ENCODE measurements at regions not wholly inside any gene's neighbourhood (a gene's known extent, or its start where the extent isn't known, plus 50 kb on each side); places are given as distances from the start of the nearest gene placed in this dataset.

- TF ChIP-seq CTCF (IDR thresholded peaks at IDR 0.05; ENCODE audit: control insufficient read depth, extremely low read depth, insufficient read depth): no peak
- DNase-seq (ENCODE audit: low read depth): no peak
- no peak overlapping the region for H3K4me3 ChIP-seq (ENCODE audit: low read depth, low read length)
Observed at GRCh38 chr4:115287426-115287825, 174.0 kb upstream of the NDST4 start.

- no peak for DNase-seq (ENCODE audit: low read depth)
- TF ChIP-seq CTCF (IDR thresholded peaks at IDR 0.05; ENCODE audit: control insufficient read depth, extremely low read depth, insufficient read depth): no peak
- no peak overlapping the region for H3K4me3 ChIP-seq (ENCODE audit: low read depth, low read length)
Observed at GRCh38 chr4:115279330-115279729, 165.9 kb upstream of the NDST4 start.

DNA sequence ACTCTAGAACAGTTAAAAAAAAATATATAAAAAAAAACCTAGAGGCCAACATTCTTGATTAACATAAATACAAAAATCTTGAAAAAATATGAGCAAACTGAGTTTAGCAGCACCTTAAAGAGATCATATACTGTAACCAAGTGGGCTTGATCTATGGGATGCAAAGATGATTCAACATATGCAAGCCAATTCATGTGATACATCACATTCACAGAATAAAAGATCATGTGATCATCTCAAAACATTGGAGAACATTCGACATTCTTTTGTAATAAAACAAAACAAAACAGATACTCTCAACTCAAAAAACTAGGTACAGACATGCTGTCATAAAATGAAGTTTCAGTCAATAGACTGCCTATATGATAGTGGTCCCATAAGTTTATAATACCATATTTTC lies 165.4 kb upstream of the NDST4 start:
- DNase-seq (ENCODE audit: low read depth): no peak
- H3K4me3 ChIP-seq (ENCODE audit: low read depth, low read length): no peak overlapping the region
- no peak for TF ChIP-seq CTCF (IDR thresholded peaks at IDR 0.05; ENCODE audit: control insufficient read depth, extremely low read depth, insufficient read depth)

GRCh38 chr4:115275615-115276014 lies 162.2 kb upstream of the NDST4 start:
- no peak for DNase-seq (ENCODE audit: low read depth)
- TF ChIP-seq CTCF (IDR thresholded peaks at IDR 0.05; ENCODE audit: control insufficient read depth, extremely low read depth, insufficient read depth): no peak
- no peak overlapping the region for H3K4me3 ChIP-seq (ENCODE audit: low read depth, low read length)

DNA sequence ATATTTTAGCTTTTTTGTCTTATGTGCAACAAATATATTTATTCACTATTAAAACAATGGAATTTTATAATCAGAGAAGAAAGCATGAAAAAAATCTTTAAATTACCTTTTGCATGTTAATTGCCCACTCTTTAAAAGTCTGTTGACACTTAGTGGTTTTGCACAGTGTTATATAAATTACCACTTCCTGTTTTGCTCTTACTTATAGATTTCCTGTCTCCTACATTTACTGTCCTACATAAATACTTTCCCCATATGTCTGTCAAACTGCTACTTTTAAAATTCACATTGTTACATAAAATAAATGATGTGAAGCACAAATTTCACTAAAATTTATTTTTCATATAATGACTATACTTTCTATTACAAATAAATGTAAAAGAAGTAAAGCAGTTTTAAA lies 161.1 kb upstream of the NDST4 start:
- TF ChIP-seq CTCF (IDR thresholded peaks at IDR 0.05; ENCODE audit: control insufficient read depth, extremely low read depth, insufficient read depth): no peak

GRCh38 chr4:115272594-115272993 lies 159.2 kb upstream of the NDST4 start:
- no peak for DNase-seq (ENCODE audit: low read depth)
- no peak for TF ChIP-seq CTCF (IDR thresholded peaks at IDR 0.05; ENCODE audit: control insufficient read depth, extremely low read depth, insufficient read depth)
- H3K4me3 ChIP-seq (ENCODE audit: low read depth, low read length): no peak overlapping the region

More for the DNA sequence above, 161.1 kb upstream of the NDST4 start:
- no peak for DNase-seq (ENCODE audit: low read depth)
- H3K4me3 ChIP-seq (ENCODE audit: low read depth, low read length): no peak overlapping the region

GRCh38 chr4:115272185-115272584 lies 158.8 kb upstream of the NDST4 start:
- DNase-seq (ENCODE audit: low read depth): no peak
- TF ChIP-seq CTCF (IDR thresholded peaks at IDR 0.05; ENCODE audit: control insufficient read depth, extremely low read depth, insufficient read depth): no peak
- no peak overlapping the region for H3K4me3 ChIP-seq (ENCODE audit: low read depth, low read length)

All from LNCaP clone FGC (cell line).